ENCODE measurements at regions not wholly inside any gene's neighbourhood (a gene's known extent, or its start where the extent isn't known, plus 50 kb on each side); places are given as distances from the start of the nearest gene placed in this dataset.
A peak's percentile ranks its signal among the peaks of the same experiment; 100 is the strongest.
"Not testable (repeated sequence)": the region's sequence is repeated elsewhere in the genome, so short reads cannot be mapped to it uniquely, and the experiment has no call there.

GRCh38 chr16:29128732-29129457 lies 144.0 kb downstream of the LAT start:
- not testable (repeated sequence) for FAIRE-seq; DNase-seq (ENCODE audit: insufficient read length, low spot score)

GRCh38 chr16:29127806-29128420 lies 143.1 kb downstream of the LAT start:
- not testable (repeated sequence) for FAIRE-seq; DNase-seq (ENCODE audit: insufficient read length, low spot score)

- no peak for FAIRE-seq
These were observed 141.8 kb downstream of the LAT start for GRCh38 chr16:29126616-29127015.

GRCh38 chr16:29126057-29126494 lies 141.2 kb downstream of the LAT start:
- no peak for DNase-seq (ENCODE audit: insufficient read length, low spot score)

More at GRCh38 chr16:29126616-29127015, 141.8 kb downstream of the LAT start:
- DNase-seq (ENCODE audit: insufficient read length, low spot score) = no peak

GRCh38 chr16:29124828-29125227 lies 140.0 kb downstream of the LAT start:
- no peak for FAIRE-seq
- no peak for DNase-seq (ENCODE audit: insufficient read length, low spot score)

More at GRCh38 chr16:29126057-29126494, 141.2 kb downstream of the LAT start:
- FAIRE-seq = no peak

GRCh38 chr16:29124162-29124561 lies 139.3 kb downstream of the LAT start:
- DNase-seq (ENCODE audit: insufficient read length, low spot score); FAIRE-seq: not testable (repeated sequence)

- not testable (repeated sequence) for DNase-seq (ENCODE audit: insufficient read length, low spot score); FAIRE-seq
These were observed 135.8 kb downstream of the LAT start for GRCh38 chr16:29120680-29121079.

GRCh38 chr16:29118301-29118957 lies 133.6 kb downstream of the LAT start:
- not testable (repeated sequence) for DNase-seq (ENCODE audit: insufficient read length, low spot score); FAIRE-seq

- no peak for FAIRE-seq
- DNase-seq (ENCODE audit: insufficient read length, low spot score) = no peak
These were observed 132.8 kb downstream of the LAT start for GRCh38 chr16:29117631-29118030.

GRCh38 chr16:29116980-29117379 lies 132.1 kb downstream of the LAT start:
- FAIRE-seq (no peak), DNase-seq (ENCODE audit: insufficient read length, low spot score) (no peak)

- FAIRE-seq; DNase-seq (ENCODE audit: insufficient read length, low spot score): not testable (repeated sequence)
These were observed 131.4 kb downstream of the LAT start for GRCh38 chr16:29116207-29116606.

GRCh38 chr16:29115802-29116141 lies 130.9 kb downstream of the LAT start:
- not testable (repeated sequence) for FAIRE-seq; DNase-seq (ENCODE audit: insufficient read length, low spot score)

GRCh38 chr16:29114989-29115801 lies 130.3 kb downstream of the LAT start:
- FAIRE-seq = not testable (repeated sequence)
- DNase-seq (ENCODE audit: insufficient read length, low spot score) = peak; percentile 24

- FAIRE-seq = no peak
- no peak for DNase-seq (ENCODE audit: insufficient read length, low spot score)
These were observed 129.7 kb downstream of the LAT start for GRCh38 chr16:29114574-29114973.

- FAIRE-seq; DNase-seq (ENCODE audit: insufficient read length, low spot score): not testable (repeated sequence)
These were observed 128.6 kb downstream of the LAT start for GRCh38 chr16:29113446-29113845.

- DNase-seq (ENCODE audit: insufficient read length, low spot score) = no peak
- FAIRE-seq = no peak
These were observed 128.0 kb downstream of the LAT start for GRCh38 chr16:29112755-29113347.

- not testable (repeated sequence) for FAIRE-seq; DNase-seq (ENCODE audit: insufficient read length, low spot score)
These were observed 127.2 kb downstream of the LAT start for GRCh38 chr16:29111901-29112680.

GRCh38 chr16:29111421-29111820 lies 126.6 kb downstream of the LAT start:
- FAIRE-seq (no peak), DNase-seq (ENCODE audit: insufficient read length, low spot score) (no peak)

- DNase-seq (ENCODE audit: insufficient read length, low spot score); FAIRE-seq: not testable (repeated sequence)
These were observed 123.8 kb downstream of the LAT start for GRCh38 chr16:29108625-29109169.

Measured in HTR-8/SVneo (cell line).